Activated CD4-positive, alpha-beta T cell treated with anti-CD3 and anti-CD28 coated beads, Interleukin-2, amount 10 ng/mL, durations not matched to agents 7 days and 5 days (primary cell): ENCODE measurements at regions not wholly inside any gene's neighbourhood (a gene's known extent, or its start where the extent isn't known, plus 50 kb on each side); places are given as distances from the start of the nearest gene placed in this dataset.

ENCODE experiments used
- CTCF ChIA-PET: fragments of 350-600 bp; sonication (Branson Sonifier 250); formaldehyde crosslinking; loops from one replicate; lab custom pipeline; 2021; ENCODE audit warnings: antibody characterized with exemption; lab: Charles Lee
- POLR2A ChIA-PET: fragments of 350-600 bp; sonication (Branson Sonifier 250); formaldehyde crosslinking; loops from one replicate; lab custom pipeline; 2021; ENCODE audit warnings: antibody characterized with exemption; lab: Charles Lee
- DNase-seq: peaks from one replicate; pipeline ENCODE4 v3.0.0-alpha.2; 2020
- H3K27ac Mint-ChIP-seq: one replicate; pipeline ENCODE4 v1.8.0; 2021; ENCODE audit warnings: mild to moderate bottlenecking, moderate library complexity, mixed read lengths
- H3K27me3 Mint-ChIP-seq: one replicate; pipeline ENCODE4 v1.8.0; 2021; ENCODE audit warnings: mixed read lengths
- H3K36me3 Mint-ChIP-seq: one replicate; pipeline ENCODE4 v1.8.0; 2021; ENCODE audit warnings: low read depth, mixed read lengths
- H3K4me1 Mint-ChIP-seq: one replicate; pipeline ENCODE4 v1.8.0; 2021; ENCODE audit warnings: mixed read lengths
- H3K4me3 Mint-ChIP-seq: one replicate; pipeline ENCODE4 v1.8.0; 2021; ENCODE audit warnings: mild to moderate bottlenecking, moderate library complexity, mixed read lengths
- H3K9me3 Mint-ChIP-seq: one replicate; pipeline ENCODE4 v1.8.0; 2021; ENCODE audit warnings: mixed read lengths

DNA sequence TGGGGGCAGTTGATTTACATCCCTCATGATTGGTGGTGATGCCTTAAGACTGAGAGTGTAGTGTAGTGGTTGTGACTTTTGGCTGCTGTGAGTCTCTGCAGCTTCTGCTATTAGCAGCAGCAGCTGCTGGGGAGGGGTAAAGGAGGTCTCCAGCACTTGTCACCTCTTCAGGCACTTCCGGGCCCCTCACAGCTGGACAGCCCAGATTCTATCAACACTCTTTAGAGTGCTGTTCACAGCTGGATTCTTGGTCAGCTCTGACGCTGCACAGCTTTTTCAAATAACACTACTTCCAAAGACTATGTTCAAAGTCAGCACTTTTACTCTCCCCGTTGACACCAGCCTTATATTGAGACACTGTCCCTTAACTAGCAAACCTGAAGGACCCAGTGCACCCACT lies 396.0 kb downstream of the MEIS1 start:
- CTCF ChIA-PET = no interaction called here
- no peak for DNase-seq
- Mint-ChIP-seq H3K36me3 (no peaks in the 10 kb centered on the region), H3K4me3 (no peak overlapping the region), H3K4me1 (no peaks in the 10 kb centered on the region), H3K27ac (no peak overlapping the region), H3K9me3 (no peaks in the 10 kb centered on the region), H3K27me3 (no peaks in the 10 kb centered on the region)
- POLR2A ChIA-PET = interaction anchor here (0.6 kb wide), 1 partner anchor 64 kb away, joined by 3 read pairs; no protein-coding TSS in a partner anchor

DNA sequence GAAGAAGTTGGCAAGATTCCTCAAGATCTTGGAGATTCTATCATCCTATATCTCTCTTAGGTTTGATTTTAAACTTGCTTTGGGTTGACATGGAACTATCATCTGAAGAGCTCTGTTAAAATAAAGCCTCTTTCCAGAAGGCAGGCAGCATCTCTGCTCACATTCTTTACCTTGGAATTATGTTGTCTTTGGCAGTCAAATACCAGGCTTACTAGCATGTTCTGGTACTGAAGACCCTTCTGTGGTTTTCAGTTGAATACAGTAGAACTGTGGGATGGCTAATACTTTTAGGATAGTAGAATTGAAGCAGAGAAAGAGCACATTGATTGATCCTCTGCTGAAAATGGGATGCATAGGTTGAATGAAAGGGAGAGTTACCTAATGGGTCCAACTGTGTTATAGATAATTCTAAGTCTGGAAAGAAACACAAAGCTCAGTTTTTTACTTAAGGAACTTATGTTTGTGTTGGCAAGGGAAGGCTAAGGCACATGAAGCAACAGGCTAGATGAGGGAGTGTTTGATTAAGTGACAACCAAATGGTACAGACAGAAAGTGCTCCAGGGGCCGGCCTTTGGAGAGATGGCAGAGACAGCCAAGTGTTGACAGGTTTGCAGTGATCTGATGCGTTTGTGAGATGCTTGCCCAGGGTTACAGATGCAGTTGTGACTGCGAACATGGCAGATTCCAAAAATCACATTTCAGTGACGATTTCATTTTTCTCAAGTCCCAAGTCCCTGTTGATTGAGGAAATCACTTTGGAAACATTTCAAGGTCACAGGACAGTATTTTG lies 397.9 kb downstream of the MEIS1 start:
- no peaks in the 10 kb centered on the region for H3K36me3 Mint-ChIP-seq
- H3K27me3 Mint-ChIP-seq = no peaks in the 10 kb centered on the region
- H3K4me3 Mint-ChIP-seq = no peak overlapping the region
- H3K9me3 Mint-ChIP-seq = no peaks in the 10 kb centered on the region
- no peak for DNase-seq
- CTCF ChIA-PET = no interaction called here
- H3K27ac Mint-ChIP-seq = no peak overlapping the region
- POLR2A ChIA-PET = no interaction called here
- H3K4me1 Mint-ChIP-seq = no peaks in the 10 kb centered on the region

DNA sequence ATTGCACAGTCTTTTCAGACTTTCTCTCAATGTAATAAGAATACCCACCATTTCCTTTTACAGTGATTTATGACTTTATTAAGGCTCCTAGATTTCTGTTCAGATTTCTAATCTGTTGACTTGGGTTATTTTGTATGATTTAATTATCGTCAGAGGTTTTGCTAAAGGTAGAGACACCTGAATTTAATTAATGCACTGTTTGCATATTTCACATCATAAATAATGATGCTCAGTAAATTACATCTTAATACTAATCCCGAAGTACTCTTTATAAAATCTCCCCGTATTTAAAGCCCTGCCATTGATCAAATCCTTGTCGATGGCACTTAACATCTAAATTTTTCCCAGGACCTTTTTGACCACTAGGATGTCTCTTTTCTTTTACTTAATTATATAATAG lies 399.9 kb downstream of the MEIS1 start:
- no peak overlapping the region for H3K4me3 Mint-ChIP-seq
- H3K9me3 Mint-ChIP-seq = no peaks in the 10 kb centered on the region
- H3K27ac Mint-ChIP-seq = no peak overlapping the region
- ChIA-PET CTCF (interaction anchor here (0.9 kb wide), 1 partner anchor 18 kb away, joined by 3 read pairs; no protein-coding TSS in a partner anchor), POLR2A (no interaction called here)
- DNase-seq = no peak
- H3K4me1 Mint-ChIP-seq = no peaks in the 10 kb centered on the region
- no peaks in the 10 kb centered on the region for H3K36me3 Mint-ChIP-seq
- no peaks in the 10 kb centered on the region for H3K27me3 Mint-ChIP-seq

DNA sequence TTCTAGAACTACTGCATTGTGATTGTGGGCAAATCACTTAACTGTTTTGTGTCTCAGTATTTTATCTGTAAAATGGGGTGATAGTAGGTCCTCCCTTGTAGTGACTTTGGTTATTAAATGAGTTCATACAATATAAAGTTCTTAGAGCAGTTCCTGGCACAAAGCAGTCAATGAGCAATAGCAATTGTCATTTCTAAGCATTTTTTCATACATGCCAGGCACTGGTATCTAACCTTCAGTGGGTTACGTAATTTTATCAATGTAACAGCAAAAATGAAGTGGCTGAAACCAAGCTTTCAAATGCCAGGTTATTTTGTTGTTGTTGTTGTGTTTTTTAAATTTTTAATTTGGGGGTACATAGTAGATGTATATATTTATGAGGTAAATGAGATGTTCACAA lies 401.9 kb downstream of the MEIS1 start:
- H3K4me1 Mint-ChIP-seq = no peaks in the 10 kb centered on the region
- CTCF ChIA-PET = no interaction called here
- no peak overlapping the region for H3K27ac Mint-ChIP-seq
- POLR2A ChIA-PET = no interaction called here
- H3K36me3 Mint-ChIP-seq = no peaks in the 10 kb centered on the region
- no peaks in the 10 kb centered on the region for H3K9me3 Mint-ChIP-seq
- no peaks in the 10 kb centered on the region for H3K27me3 Mint-ChIP-seq
- no peak overlapping the region for H3K4me3 Mint-ChIP-seq
- no peak for DNase-seq

DNA sequence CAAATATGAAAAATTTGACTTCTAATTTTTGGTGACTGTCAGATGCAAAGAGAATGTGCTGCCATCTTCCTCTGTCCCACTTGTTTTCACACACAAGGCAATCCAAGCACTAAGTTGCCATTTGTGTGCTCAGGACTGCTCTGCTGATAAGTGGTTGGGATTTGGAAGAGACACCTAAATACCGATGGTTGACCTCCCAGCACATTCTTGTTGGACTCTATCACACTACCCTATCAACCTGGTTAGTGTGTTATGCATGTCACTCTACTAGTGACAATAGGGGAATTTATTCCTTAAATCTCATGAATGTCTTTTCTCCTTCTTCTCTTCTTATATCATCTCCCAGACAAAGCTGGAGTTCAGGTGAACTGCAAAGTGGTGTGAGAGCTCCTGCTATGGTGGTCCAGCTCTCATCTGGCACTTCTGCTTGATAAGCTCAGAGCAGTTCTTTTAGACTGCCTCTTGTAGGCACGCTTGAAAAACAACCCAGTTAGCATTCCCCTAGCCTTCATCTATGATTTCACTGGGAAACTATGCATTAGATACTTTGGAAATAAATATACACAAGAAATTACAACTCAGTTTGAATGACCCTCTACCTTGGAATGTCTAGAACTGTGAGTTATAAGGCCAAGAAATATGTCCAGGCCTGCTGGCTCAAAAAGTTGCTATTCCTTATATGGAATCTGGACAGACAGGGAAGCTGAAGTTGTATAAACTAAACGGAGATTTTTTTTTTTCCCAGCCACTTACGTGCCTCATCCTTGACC lies 404.8 kb downstream of the MEIS1 start:
- Mint-ChIP-seq H3K9me3 (no peaks in the 10 kb centered on the region), H3K27me3 (no peaks in the 10 kb centered on the region), H3K36me3 (no peaks in the 10 kb centered on the region), H3K4me3 (no peak overlapping the region), H3K4me1 (no peaks in the 10 kb centered on the region), H3K27ac (no peak overlapping the region)
- no peak for DNase-seq
- ChIA-PET POLR2A (no interaction called here), CTCF (no interaction called here)

DNA sequence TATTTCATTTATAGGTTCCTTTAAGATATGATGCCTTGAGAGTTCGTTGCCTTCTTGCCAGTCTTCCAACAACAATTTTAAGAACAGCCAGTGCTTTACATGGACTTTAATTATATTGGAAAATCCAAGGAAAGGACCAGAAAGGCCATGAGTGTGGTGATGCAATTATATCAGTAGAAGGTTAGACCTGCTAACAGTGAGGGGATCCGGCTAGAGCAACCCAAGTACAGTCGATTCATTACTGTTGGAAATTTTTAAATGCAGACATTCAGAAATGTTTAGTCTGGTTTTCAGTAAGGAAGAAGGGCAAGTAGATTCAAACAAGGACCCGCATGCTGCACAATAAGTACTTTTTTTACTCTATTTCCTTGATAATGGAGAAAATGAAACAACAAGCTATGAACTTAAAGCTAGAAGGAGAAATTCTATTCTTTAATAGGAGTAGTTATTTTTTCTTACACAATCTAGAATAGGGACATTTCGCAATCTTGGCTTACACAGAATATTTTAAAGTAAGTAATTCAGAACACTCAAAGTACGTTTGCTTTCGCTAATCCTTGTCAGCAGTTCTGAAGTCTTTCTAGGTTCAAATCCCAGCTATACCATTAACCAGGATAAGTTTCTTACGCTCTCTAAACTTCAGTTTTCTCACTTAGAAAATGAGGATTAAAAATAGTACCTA lies 405.5 kb downstream of the MEIS1 start:
- ChIA-PET POLR2A (no interaction called here), CTCF (no interaction called here)

DNA sequence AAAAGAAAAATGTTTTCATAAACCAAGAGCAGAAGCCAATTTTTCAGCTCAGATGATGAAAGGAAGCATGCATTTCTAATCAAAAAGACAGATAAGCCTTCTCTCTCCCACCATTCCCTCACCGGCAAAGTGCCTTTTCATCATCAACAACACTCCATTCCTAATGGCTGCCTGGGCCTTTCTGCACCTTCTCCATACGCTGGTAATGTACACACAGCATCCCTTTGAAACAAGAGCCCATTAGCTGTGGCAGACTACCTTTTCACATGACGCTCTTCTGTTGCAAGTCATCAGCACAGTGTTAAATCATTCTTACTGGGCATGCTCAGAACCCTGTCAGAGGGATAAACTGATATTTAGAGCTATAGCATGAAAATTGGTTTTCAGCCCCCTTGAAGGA lies 408.9 kb downstream of the MEIS1 start:
- Mint-ChIP-seq H3K36me3 (no peaks in the 10 kb centered on the region), H3K27ac (no peak overlapping the region), H3K9me3 (no peaks in the 10 kb centered on the region), H3K27me3 (no peaks in the 10 kb centered on the region), H3K4me3 (no peak overlapping the region), H3K4me1 (no peaks in the 10 kb centered on the region)
- no peak for DNase-seq
- ChIA-PET CTCF (no interaction called here), POLR2A (no interaction called here)

More for the DNA sequence above, 405.5 kb downstream of the MEIS1 start:
- no peak overlapping the region for H3K4me3 Mint-ChIP-seq
- H3K9me3 Mint-ChIP-seq = no peaks in the 10 kb centered on the region
- no peak overlapping the region for H3K27ac Mint-ChIP-seq
- H3K36me3 Mint-ChIP-seq = no peaks in the 10 kb centered on the region
- no peaks in the 10 kb centered on the region for H3K27me3 Mint-ChIP-seq
- H3K4me1 Mint-ChIP-seq = no peaks in the 10 kb centered on the region
- no peak for DNase-seq

DNA sequence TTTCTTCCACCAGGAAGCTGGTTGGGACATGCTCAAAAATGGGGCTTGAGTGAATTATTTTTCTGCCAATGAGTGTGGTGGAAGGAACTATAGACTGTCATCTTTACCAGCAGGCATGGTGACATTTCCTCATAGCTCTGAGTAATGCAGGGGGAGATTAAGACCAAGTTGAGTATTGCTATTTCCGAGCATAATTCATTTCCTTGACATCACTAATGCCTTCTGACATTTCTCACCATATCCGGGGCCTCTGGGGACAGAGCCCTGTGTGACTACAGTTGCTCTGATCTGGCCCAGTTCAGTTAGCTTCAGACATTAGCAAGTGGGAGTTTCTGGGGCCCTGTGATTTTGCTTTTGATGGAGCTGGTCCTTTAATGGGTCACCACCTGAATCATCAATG lies 410.4 kb downstream of the MEIS1 start:
- no peaks in the 10 kb centered on the region for H3K36me3 Mint-ChIP-seq
- CTCF ChIA-PET = no interaction called here

DNA sequence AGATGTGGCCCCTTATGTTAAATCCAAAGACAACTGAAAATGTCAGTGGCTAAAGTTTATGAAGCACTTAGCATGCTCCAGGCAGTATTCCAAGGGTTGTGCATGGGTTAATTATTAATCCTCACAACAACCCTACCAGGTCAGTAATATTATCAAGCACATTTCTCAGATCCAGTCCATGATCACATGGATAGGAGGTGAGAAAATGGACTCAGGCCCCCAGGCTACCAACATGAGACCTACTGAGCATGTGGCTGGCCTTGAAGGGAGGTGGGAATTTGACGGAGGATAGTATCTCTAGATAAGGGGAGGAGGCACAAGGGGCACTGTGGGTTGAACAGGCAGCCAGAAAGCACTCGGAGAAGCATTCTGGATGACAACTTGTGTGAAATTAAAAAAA lies 412.0 kb downstream of the MEIS1 start:
- POLR2A ChIA-PET = no interaction called here
- Mint-ChIP-seq H3K9me3 (no peaks in the 10 kb centered on the region), H3K36me3 (no peaks in the 10 kb centered on the region), H3K4me1 (no peaks in the 10 kb centered on the region), H3K4me3 (no peak overlapping the region), H3K27ac (no peak overlapping the region), H3K27me3 (no peaks in the 10 kb centered on the region)
- no peak for DNase-seq
- CTCF ChIA-PET = no interaction called here

More for the DNA sequence above, 410.4 kb downstream of the MEIS1 start:
- H3K9me3 Mint-ChIP-seq = no peaks in the 10 kb centered on the region
- no peaks in the 10 kb centered on the region for H3K4me1 Mint-ChIP-seq
- H3K27me3 Mint-ChIP-seq = no peaks in the 10 kb centered on the region
- H3K4me3 Mint-ChIP-seq = no peak overlapping the region
- no peak overlapping the region for H3K27ac Mint-ChIP-seq
- POLR2A ChIA-PET = interaction anchor here (0.7 kb wide), 1 partner anchor 10 kb away, joined by 3 read pairs; no protein-coding TSS in a partner anchor
- DNase-seq = no peak

DNA sequence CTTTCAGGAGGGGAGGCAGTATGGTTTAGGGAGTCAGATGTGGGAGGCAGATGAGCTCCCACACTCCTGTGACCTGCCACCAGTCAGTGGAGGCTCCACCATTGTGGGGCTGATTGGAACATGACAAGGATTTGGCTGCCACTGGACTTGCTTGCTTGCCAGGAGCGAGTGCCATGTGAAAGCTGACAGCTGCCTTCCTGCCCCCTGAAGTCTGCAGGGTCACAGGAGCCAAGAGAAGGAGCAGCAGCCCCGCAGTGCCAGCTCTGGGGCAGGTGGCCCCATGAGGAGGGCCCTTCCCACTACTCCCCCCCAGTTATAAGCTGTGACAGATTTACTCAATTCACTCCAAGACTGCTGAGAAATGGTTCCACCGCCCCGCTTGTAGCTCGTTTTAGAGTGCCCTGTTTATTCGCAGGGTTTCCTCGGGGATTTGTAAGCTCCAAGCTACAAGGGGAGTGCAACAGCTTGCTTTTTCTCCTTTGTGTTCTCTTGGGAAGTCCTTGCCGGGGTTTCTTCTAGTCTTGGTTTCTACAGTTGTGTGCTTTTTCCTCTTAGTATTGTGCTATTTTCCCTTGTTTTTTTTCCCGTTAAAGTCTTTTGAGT lies 414.3 kb downstream of the MEIS1 start:
- CTCF ChIA-PET = no interaction called here
- POLR2A ChIA-PET = no interaction called here
- no peak for DNase-seq
- H3K9me3 Mint-ChIP-seq = no peaks in the 10 kb centered on the region
- H3K4me3 Mint-ChIP-seq = no peak overlapping the region
- no peak overlapping the region for H3K27ac Mint-ChIP-seq
- no peaks in the 10 kb centered on the region for H3K36me3 Mint-ChIP-seq
- no peaks in the 10 kb centered on the region for H3K27me3 Mint-ChIP-seq
- H3K4me1 Mint-ChIP-seq = no peaks in the 10 kb centered on the region

DNA sequence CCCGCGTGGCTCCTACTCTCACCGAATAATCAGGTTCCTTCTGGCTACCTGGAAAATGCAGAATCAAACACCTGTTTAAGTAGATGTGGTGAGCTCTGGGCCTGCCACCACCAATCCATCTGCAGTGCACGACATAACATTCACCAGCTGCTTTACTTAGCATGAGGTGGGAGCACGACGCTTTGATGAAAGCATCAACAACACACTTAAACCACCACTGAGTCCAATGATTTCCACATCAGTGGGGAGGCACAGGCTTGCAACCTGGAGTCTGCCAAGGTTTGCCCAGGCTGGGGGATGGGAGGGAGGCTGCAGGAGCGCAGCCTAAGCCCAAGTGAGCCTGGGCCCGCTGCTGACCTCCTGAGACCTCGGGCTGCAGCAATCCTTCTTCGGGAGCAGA lies 415.5 kb downstream of the MEIS1 start:
- H3K27me3 Mint-ChIP-seq = no peaks in the 10 kb centered on the region
- H3K36me3 Mint-ChIP-seq = no peaks in the 10 kb centered on the region

DNA sequence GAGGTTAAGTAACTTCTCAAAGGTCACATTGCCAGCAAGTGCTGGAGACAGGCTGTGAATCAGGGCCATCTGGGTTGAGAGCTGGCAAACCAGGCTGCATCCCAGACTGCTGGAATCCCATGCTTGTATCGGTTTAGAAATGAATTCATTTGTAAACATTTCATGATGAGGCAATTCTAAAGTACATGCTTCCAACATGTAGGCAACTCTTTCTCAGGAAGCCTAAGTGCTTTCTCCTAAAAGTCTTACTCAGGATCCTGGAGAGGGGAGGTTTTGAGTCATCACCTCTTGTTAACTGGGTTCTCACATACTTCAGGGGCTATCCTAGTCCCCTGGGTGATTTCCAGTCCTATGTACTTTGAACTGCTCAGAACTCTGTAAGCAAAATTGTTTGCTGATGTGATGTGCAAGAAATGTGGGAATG lies 416.5 kb downstream of the MEIS1 start:
- H3K4me3 Mint-ChIP-seq = no peak overlapping the region
- no peaks in the 10 kb centered on the region for H3K4me1 Mint-ChIP-seq
- no peak overlapping the region for H3K27ac Mint-ChIP-seq
- H3K36me3 Mint-ChIP-seq = no peaks in the 10 kb centered on the region
- no peaks in the 10 kb centered on the region for H3K9me3 Mint-ChIP-seq
- POLR2A ChIA-PET = no interaction called here
- CTCF ChIA-PET = no interaction called here
- no peaks in the 10 kb centered on the region for H3K27me3 Mint-ChIP-seq
- no peak for DNase-seq

More for the DNA sequence above, 415.5 kb downstream of the MEIS1 start:
- Mint-ChIP-seq H3K27ac (no peak overlapping the region), H3K4me1 (no peaks in the 10 kb centered on the region), H3K9me3 (no peaks in the 10 kb centered on the region), H3K4me3 (no peak overlapping the region)
- CTCF ChIA-PET = no interaction called here
- no peak for DNase-seq
- POLR2A ChIA-PET = no interaction called here
